ENCODE measurements at regions not wholly inside any gene's neighbourhood (a gene's known extent, or its start where the extent isn't known, plus 50 kb on each side); places are given as distances from the start of the nearest gene placed in this dataset.

DNA sequence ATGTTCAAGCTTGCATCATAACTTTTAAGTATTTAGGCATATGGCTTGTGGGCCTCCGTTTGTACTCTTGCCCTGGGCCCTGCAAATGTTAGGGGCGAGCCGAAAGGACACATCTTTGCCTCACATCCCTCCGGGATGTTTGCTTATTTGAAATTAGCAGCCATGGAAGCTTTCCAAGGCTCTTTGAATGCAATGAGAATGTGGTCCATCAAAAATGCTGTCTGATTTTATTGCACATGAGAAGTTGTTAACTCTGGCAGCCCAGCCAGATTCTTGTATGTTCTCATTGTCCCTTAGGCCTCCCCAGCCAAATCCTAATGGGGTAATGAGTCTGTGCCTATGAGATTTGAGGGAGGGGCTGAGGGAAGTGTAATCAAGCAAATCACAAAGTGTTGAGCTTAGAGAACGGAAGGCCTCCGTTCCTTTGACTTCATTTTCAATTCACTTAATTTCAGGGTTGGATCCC lies 261.2 kb upstream of the MARCKS start (continued):
- TF ChIP-seq, protein P1, sequence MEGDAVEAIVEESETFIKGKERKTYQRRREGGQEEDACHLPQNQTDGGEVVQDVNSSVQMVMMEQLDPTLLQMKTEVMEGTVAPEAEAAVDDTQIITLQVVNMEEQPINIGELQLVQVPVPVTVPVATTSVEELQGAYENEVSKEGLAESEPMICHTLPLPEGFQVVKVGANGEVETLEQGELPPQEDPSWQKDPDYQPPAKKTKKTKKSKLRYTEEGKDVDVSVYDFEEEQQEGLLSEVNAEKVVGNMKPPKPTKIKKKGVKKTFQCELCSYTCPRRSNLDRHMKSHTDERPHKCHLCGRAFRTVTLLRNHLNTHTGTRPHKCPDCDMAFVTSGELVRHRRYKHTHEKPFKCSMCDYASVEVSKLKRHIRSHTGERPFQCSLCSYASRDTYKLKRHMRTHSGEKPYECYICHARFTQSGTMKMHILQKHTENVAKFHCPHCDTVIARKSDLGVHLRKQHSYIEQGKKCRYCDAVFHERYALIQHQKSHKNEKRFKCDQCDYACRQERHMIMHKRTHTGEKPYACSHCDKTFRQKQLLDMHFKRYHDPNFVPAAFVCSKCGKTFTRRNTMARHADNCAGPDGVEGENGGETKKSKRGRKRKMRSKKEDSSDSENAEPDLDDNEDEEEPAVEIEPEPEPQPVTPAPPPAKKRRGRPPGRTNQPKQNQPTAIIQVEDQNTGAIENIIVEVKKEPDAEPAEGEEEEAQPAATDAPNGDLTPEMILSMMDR (IDR thresholded peaks at IDR 0.05 in 2 of 3, conservative IDR thresholded peaks at IDR 0.05 in 1 of 3; ENCODE audit: borderline replicate concordance in 1 of 3, insufficient read depth in 1 of 3, low read depth in 2 of 3, low read length in 2 of 3), result no peak
- TF ChIP-seq TCF7L2 (IDR thresholded peaks at IDR 0.05; ENCODE audit: borderline replicate concordance, extremely low read depth, insufficient read depth, insufficient read length) (no peak), EGR1 (IDR thresholded peaks at IDR 0.05; ENCODE audit: low read depth) (no peak)

DNA sequence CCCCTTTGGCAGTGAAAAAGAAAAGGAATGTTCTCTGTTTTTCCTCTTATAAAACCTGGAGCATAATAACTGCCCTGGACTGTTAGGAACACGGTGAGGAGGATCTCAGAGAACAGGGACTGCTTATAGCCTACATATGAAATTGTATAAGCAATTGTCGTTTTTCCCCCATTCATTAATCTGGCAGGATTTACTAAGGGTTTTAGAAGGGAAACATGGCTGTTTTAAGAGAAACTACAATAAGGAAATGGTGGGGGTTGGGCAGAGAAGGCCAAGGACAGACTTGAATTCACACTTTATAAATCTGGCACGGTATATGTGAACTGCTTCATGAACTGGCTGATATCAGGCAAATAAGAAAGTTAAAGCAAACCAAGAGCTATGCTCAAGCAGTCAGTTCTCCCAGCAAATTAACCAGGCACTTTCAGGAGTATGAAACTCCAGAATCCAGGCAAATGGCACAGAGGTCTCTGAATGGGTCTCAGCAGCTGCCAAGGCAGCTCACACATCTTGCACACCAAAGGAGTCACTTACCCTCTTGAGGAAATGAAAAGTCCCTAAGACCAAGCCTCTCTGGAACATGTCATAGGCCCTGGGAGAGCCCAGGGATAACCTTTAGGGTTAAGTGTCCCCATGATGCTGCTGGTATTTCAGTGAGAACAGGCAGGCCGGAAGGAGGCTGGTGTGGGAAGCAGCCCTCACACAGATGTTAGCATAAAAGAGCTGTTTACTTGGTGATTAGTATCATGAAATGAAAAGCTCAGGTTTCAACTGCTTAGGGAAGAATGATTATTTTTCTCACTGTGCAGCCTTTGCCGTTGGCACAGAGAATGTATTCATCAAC lies 260.5 kb upstream of the MARCKS start:
- TF ChIP-seq TCF7L2 (IDR thresholded peaks at IDR 0.05; ENCODE audit: borderline replicate concordance, extremely low read depth, insufficient read depth, insufficient read length) (no peak), CEBPB (IDR thresholded peaks at IDR 0.05; ENCODE audit: low read depth) (no peak), SIN3A (IDR thresholded peaks at IDR 0.05; ENCODE audit: low read depth) (no peak), YY1 (IDR thresholded peaks at IDR 0.05; ENCODE audit: extremely low read depth, insufficient replicate concordance, low read depth, low read length) (no peak), POLR2AphosphoS5 (IDR thresholded peaks at IDR 0.05; ENCODE audit: low read depth, low read length) (no peak), FOSL1 (IDR thresholded peaks at IDR 0.05; ENCODE audit: low read depth) (no peak), CBX3 (IDR thresholded peaks at IDR 0.05; ENCODE audit: low read depth) (no peak), EZH2 (IDR thresholded peaks at IDR 0.05) (no peak), RAD21 (IDR thresholded peaks at IDR 0.05; ENCODE audit: low read depth) (no peak), ELF1 (IDR thresholded peaks at IDR 0.05; ENCODE audit: borderline replicate concordance, low read depth) (no peak)
- TF ChIP-seq, protein P1 (IDR thresholded peaks at IDR 0.05 in 2 of 3, conservative IDR thresholded peaks at IDR 0.05 in 1 of 3; ENCODE audit: borderline replicate concordance in 1 of 3, insufficient read depth in 1 of 3, low read depth in 2 of 3, low read length in 2 of 3), result no peak
- TF ChIP-seq, protein P2, sequence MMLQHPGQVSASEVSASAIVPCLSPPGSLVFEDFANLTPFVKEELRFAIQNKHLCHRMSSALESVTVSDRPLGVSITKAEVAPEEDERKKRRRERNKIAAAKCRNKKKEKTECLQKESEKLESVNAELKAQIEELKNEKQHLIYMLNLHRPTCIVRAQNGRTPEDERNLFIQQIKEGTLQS (IDR thresholded peaks at IDR 0.05), result no peak
- BruUV-seq (replicated peaks), result no TSS peak
- Histone ChIP-seq H3K4me1 (ENCODE audit: control insufficient read depth in 1 of 2, insufficient read depth in 2 of 2, low read length in 2 of 2) (peaks cover 9 to 10% of the 10 kb centered on the region in 2 experiments; a peak in 2 of 4 replicates), H3K9me3 (ENCODE audit: control insufficient read depth in 1 of 2, insufficient read depth in 1 of 2, low read depth in 1 of 2, low read length in 2 of 2) (no peaks in the 10 kb centered on the region), H3K36me3 (ENCODE audit: control insufficient read depth in 1 of 2, insufficient read depth in 2 of 2, low read length in 2 of 2) (no peaks in the 10 kb centered on the region), H4K20me1 (ENCODE audit: insufficient read depth) (no peaks in the 10 kb centered on the region), H3K9ac (ENCODE audit: low read length) (no peak overlapping the region), H3K4me3 (replicated peaks in 1 of 2; ENCODE audit: low read depth in 1 of 2, low read length in 2 of 2) (no peak overlapping the region), H3K79me2 (ENCODE audit: insufficient read depth, low read length) (no peaks in the 10 kb centered on the region), H3K27ac (ENCODE audit: low read depth, low read length) (no peak overlapping the region), H2AFZ (ENCODE audit: low read depth, low read length, poor library complexity, severe bottlenecking) (no peak overlapping the region), H3K27me3 (ENCODE audit: insufficient read depth, low read length) (no peaks in the 10 kb centered on the region), H3K9me2 (ENCODE audit: insufficient read depth) (no peaks in the 10 kb centered on the region), H3K4me2 (ENCODE audit: low read length) (no peak overlapping the region)
- ChIA-PET CTCF (no interaction called here), RAD21 (ENCODE audit: low non-redundant PET in 1 of 2, low total read pairs in 2 of 2, uncharacterized antibody in 2 of 2, unreplicated experiment in 2 of 2) (no interaction called here), POLR2A (no interaction called here)
- intact Hi-C loops (cut with micrococcal nuclease), result no loop called here
- DNase-seq (ENCODE audit: low read depth, low spot score), result no peak
- no peak for ATAC-seq
